Mammary epithelial cell (primary cell): ENCODE measurements at regions not wholly inside any gene's neighbourhood (a gene's known extent, or its start where the extent isn't known, plus 50 kb on each side); places are given as distances from the start of the nearest gene placed in this dataset.

Experiments
- EZH2 ChIP-seq: IDR thresholded peaks from 2 replicates; pipeline ENCODE4 v1.6.1; 2012; ENCODE audit warnings: low read length, inconsistent platforms, borderline replicate concordance
- TF ChIP-seq, protein P1 (sequence below), 2 donors: IDR thresholded peaks in 1 of 2; conservative IDR thresholded peaks in 1 of 2; 2 replicates each; pipeline ENCODE4 v1.5.1; 2011 to 2012; ENCODE audit warnings: inconsistent platforms in 2 of 2, low read length in 2 of 2, mild to moderate bottlenecking in 2 of 2, control low read depth in 1 of 2, low read depth in 1 of 2; ENCODE audit not compliant: insufficient read depth in 1 of 2; ENCODE audit errors: extremely low read depth in 1 of 2

DNA sequence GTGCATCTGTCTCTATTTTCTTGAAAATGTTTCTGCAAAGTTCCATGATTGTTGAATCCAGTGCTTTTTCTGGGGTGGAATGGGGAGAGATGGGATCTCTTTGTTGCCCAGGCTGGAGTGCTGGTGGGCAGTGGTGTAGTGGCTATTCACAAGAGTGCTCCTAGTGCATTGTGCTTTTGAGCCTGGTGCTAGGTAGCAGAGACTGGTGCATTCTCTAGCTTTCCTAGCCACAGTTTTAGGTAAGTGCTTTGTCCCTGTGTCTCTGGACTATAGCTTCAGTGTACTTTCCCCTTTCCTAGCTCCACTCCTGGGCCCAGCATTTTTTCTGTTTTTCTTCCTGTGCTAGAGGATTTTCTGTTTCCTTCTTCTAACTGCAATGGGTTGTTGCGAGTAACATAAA lies 825.6 kb downstream of the SLITRK6 start:
- TF ChIP-seq, protein P1, sequence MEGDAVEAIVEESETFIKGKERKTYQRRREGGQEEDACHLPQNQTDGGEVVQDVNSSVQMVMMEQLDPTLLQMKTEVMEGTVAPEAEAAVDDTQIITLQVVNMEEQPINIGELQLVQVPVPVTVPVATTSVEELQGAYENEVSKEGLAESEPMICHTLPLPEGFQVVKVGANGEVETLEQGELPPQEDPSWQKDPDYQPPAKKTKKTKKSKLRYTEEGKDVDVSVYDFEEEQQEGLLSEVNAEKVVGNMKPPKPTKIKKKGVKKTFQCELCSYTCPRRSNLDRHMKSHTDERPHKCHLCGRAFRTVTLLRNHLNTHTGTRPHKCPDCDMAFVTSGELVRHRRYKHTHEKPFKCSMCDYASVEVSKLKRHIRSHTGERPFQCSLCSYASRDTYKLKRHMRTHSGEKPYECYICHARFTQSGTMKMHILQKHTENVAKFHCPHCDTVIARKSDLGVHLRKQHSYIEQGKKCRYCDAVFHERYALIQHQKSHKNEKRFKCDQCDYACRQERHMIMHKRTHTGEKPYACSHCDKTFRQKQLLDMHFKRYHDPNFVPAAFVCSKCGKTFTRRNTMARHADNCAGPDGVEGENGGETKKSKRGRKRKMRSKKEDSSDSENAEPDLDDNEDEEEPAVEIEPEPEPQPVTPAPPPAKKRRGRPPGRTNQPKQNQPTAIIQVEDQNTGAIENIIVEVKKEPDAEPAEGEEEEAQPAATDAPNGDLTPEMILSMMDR (conservative IDR thresholded peaks at IDR 0.05 in 1 of 2, IDR thresholded peaks at IDR 0.05 in 1 of 2; ENCODE audit: extremely low read depth in 1 of 2, insufficient read depth in 1 of 2, low read depth in 1 of 2, low read length in 2 of 2): no peak
- TF ChIP-seq EZH2: no peak
